ENCODE measurements at regions not wholly inside any gene's neighbourhood (a gene's known extent, or its start where the extent isn't known, plus 50 kb on each side); places are given as distances from the start of the nearest gene placed in this dataset.

DNA sequence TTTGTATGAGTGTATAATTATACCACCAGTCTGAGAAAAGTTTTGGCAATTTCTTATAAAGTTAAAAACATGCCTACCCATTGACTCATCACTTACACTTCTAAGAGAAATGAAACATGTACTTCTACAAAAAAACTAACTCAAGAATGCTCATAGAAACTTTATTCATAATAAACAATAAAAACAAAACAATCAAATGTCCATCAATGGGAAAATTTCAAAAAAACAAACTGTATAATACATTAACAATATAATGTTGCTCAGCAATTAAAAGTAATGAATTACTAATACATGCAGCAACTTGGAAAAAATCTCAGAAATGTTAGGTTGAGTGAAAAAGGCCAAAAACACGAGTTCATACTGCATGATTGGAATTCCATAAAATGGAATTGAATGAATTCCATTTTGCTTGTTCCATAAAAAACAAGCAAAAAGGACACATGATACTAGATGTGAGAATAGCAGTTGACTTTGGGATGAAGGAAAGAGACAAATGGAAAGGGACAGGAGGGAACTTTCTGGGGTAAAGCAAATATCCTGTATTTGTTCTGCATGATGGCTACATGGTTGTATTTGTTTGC lies 726.6 kb downstream of the RFPL4B start:
- Histone ChIP-seq H3K27me3 (no peaks in the 10 kb centered on the region), H3K4me3 (no peak overlapping the region), H3K36me3 (no peaks in the 10 kb centered on the region), H3K4me1 (no peaks in the 10 kb centered on the region), H3K9ac (ENCODE audit: low read depth in 2 of 2, low read length in 2 of 2) (no peak overlapping the region), H3K27ac (no peak overlapping the region), H3K9me3 (no peaks in the 10 kb centered on the region)
- intact Hi-C loops (cut with DNase I), result no loop called here
- TF ChIP-seq, protein P1, sequence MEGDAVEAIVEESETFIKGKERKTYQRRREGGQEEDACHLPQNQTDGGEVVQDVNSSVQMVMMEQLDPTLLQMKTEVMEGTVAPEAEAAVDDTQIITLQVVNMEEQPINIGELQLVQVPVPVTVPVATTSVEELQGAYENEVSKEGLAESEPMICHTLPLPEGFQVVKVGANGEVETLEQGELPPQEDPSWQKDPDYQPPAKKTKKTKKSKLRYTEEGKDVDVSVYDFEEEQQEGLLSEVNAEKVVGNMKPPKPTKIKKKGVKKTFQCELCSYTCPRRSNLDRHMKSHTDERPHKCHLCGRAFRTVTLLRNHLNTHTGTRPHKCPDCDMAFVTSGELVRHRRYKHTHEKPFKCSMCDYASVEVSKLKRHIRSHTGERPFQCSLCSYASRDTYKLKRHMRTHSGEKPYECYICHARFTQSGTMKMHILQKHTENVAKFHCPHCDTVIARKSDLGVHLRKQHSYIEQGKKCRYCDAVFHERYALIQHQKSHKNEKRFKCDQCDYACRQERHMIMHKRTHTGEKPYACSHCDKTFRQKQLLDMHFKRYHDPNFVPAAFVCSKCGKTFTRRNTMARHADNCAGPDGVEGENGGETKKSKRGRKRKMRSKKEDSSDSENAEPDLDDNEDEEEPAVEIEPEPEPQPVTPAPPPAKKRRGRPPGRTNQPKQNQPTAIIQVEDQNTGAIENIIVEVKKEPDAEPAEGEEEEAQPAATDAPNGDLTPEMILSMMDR (IDR thresholded peaks at IDR 0.05), result no peak
- DNase-seq, result no peak

DNA sequence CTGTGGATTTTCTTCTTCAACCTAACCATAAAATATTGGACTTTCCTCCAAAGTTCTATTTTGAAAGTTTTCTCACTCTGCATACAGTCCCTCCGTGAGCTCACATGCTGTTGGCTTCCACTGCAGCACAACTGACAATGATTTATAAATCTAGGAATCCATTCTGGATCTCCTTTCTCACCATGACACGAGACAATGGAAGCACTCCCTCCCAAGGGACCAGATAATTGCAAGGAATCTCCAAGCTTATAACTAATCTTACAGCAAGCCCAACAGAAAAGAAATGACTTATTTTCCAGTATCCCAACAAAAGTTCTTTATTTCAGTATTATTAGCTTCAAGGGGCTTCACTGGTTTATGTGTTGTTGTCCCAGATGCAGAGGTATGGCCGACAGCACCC lies 729.0 kb downstream of the RFPL4B start:
- H3K36me3 ChIP-seq, result no peaks in the 10 kb centered on the region
- DNase-seq, result no peak
- no peaks in the 10 kb centered on the region for H3K4me1 ChIP-seq
- no peak overlapping the region for H3K9ac ChIP-seq (ENCODE audit: low read depth in 2 of 2, low read length in 2 of 2)
- no peak overlapping the region for H3K4me3 ChIP-seq
- no peaks in the 10 kb centered on the region for H3K9me3 ChIP-seq
- TF ChIP-seq, protein P1 (IDR thresholded peaks at IDR 0.05), result no peak
- intact Hi-C loops (cut with DNase I), result no loop called here
- H3K27ac ChIP-seq, result no peak overlapping the region
- H3K27me3 ChIP-seq, result no peaks in the 10 kb centered on the region

DNA sequence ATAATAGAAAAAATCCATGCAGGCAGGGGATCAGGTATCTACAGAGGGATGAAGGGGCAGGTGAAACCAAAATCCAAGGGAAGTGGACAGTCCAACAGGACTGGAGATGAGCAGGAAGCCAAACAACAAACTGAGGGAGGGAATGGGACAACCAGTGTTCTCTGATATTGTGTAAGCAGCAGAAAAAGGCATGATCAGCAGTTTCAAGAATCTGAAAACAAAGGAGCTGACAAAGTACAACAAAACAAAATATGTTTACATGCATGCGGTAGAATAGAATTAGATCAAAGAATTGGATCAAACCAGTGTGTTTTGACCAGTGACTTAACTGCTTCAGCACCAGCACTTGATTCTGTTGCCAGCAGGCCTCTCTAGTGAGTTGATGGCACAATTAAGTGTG lies 729.7 kb downstream of the RFPL4B start:
- H3K27ac ChIP-seq, result no peak overlapping the region
- no peaks in the 10 kb centered on the region for H3K9me3 ChIP-seq
- H3K36me3 ChIP-seq, result no peaks in the 10 kb centered on the region
- no peak overlapping the region for H3K9ac ChIP-seq (ENCODE audit: low read depth in 2 of 2, low read length in 2 of 2)
- H3K4me1 ChIP-seq, result no peaks in the 10 kb centered on the region
- no peak for DNase-seq
- H3K4me3 ChIP-seq, result no peak overlapping the region
- H3K27me3 ChIP-seq, result no peaks in the 10 kb centered on the region
- TF ChIP-seq, protein P1 (IDR thresholded peaks at IDR 0.05), result no peak
- intact Hi-C loops (cut with DNase I), result no loop called here

DNA sequence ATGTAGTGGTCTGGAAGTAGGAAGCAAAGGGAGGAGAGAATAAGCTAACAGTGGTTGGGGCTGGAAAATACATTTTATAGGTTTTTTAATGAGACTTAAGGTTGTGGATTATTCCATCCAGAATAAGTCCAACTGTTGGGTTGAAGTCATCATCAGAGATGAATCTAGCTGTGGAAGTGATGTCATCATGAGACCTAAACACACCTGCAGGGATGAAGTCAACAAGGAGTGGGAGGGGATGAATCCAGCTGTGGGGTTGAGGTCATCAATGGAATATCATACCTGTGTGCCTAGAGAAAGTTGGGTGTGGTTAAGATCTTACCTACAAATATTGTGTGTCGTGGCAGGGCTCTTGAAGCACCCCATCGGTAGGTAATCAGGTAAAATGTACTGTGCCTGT lies 730.7 kb downstream of the RFPL4B start:
- DNase-seq, result no peak
- no peaks in the 10 kb centered on the region for H3K27me3 ChIP-seq
- no peak overlapping the region for H3K27ac ChIP-seq
- H3K4me3 ChIP-seq, result no peak overlapping the region
- TF ChIP-seq, protein P1 (IDR thresholded peaks at IDR 0.05), result no peak
- H3K4me1 ChIP-seq, result no peaks in the 10 kb centered on the region
- H3K9me3 ChIP-seq, result no peaks in the 10 kb centered on the region
- no peaks in the 10 kb centered on the region for H3K36me3 ChIP-seq
- intact Hi-C loops (cut with DNase I), result no loop called here
- H3K9ac ChIP-seq (ENCODE audit: low read depth in 2 of 2, low read length in 2 of 2), result no peak overlapping the region

DNA sequence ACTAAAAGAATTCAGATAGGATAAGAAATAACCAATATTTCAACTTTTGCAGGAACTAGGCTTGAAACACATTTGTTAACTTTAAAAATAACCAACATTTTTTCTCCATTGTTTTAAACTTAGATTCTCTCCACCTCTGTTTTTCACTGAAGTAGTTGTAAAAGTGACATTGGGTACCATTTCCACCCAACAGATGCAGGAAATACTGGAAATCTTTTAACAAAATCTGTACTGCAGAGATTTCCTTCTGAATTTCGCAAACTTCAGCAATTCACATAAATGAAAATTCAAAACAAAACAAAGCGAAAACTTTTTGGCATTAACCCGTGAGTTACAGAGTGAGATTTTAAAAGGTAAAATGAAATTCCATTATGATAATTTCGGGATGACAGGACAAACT lies 731.7 kb downstream of the RFPL4B start:
- H3K9me3 ChIP-seq, result no peaks in the 10 kb centered on the region
- no peak overlapping the region for H3K9ac ChIP-seq (ENCODE audit: low read depth in 2 of 2, low read length in 2 of 2)
- TF ChIP-seq, protein P1 (IDR thresholded peaks at IDR 0.05), result no peak
- DNase-seq, result no peak
- no peaks in the 10 kb centered on the region for H3K36me3 ChIP-seq
- no peak overlapping the region for H3K4me3 ChIP-seq
- no peaks in the 10 kb centered on the region for H3K27me3 ChIP-seq
- no peaks in the 10 kb centered on the region for H3K4me1 ChIP-seq
- intact Hi-C loops (cut with DNase I), result no loop called here
- no peak overlapping the region for H3K27ac ChIP-seq
